ENCODE measurements at regions not wholly inside any gene's neighbourhood (a gene's known extent, or its start where the extent isn't known, plus 50 kb on each side); places are given as distances from the start of the nearest gene placed in this dataset.

DNA sequence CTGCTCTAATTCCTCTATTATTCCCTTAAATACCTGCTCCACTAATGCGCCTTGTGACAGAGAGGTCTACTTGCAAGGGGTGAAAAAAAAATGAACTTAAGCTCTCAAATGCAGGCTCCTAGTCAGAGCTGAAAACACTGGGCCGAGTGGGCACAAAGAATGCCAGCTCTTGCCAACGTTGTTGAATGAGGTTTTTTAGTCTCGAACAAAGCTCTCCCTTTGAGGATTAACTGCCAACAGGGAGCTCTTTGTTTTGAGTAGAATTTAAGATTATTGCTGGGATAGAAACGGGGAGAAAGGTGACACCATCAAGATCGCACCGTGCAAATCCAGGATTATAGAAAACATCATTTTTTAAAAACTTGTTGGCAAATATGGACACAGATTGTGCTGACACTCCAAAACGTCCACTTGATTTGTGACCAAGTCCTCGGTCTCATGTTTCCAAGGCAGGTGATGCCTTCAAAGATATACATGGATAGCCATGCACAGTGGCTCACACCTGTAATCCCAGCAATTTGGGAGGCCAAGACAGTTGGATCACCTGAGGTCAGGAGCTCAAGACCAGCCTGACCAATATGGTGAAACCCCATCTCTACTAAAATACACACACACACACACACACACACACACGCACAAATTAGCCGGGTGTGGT, 163.2 kb downstream of the BMP7 start:
- TF ChIP-seq, protein P1, sequence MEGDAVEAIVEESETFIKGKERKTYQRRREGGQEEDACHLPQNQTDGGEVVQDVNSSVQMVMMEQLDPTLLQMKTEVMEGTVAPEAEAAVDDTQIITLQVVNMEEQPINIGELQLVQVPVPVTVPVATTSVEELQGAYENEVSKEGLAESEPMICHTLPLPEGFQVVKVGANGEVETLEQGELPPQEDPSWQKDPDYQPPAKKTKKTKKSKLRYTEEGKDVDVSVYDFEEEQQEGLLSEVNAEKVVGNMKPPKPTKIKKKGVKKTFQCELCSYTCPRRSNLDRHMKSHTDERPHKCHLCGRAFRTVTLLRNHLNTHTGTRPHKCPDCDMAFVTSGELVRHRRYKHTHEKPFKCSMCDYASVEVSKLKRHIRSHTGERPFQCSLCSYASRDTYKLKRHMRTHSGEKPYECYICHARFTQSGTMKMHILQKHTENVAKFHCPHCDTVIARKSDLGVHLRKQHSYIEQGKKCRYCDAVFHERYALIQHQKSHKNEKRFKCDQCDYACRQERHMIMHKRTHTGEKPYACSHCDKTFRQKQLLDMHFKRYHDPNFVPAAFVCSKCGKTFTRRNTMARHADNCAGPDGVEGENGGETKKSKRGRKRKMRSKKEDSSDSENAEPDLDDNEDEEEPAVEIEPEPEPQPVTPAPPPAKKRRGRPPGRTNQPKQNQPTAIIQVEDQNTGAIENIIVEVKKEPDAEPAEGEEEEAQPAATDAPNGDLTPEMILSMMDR (IDR thresholded peaks at IDR 0.05; ENCODE audit: low read depth, low read length) = no peak
- H3K36me3 ChIP-seq = no peaks in the 10 kb centered on the region
- H3K27ac ChIP-seq = no peak overlapping the region
- peaks cover 11% of the 10 kb centered on the region for H3K9me3 ChIP-seq (ENCODE audit: severe bottlenecking)
- no peak overlapping the region for H3K4me3 ChIP-seq (ENCODE audit: low read depth, low read length)
- no peaks in the 10 kb centered on the region for H3K27me3 ChIP-seq (ENCODE audit: insufficient read depth, low read depth, severe bottlenecking)
- DNase-seq = no peak

DNA sequence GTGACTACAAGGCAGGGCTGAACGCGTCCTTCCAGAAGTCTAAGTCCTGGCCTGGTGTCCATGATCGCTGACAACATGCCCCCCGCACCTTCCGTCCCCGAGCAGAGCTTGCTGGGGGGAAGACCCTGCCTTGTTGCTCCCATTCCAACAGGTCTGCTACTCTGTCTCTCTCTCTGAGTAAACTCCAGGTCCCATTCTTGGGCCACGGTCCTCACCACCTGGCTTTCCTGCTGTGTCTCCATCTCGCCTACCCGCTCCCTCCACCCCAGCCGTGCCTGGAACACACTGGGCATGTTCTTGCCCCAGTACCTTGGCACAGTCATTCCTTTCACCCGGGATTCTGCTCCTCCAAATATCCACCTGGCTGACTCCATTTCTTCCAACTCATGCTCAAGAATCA, 162.3 kb downstream of the BMP7 start:
- Histone ChIP-seq H3K9me3 (ENCODE audit: severe bottlenecking) (peaks cover 11% of the 10 kb centered on the region), H3K36me3 (no peaks in the 10 kb centered on the region), H3K27ac (no peak overlapping the region), H3K27me3 (ENCODE audit: insufficient read depth, low read depth, severe bottlenecking) (no peaks in the 10 kb centered on the region), H3K4me3 (ENCODE audit: low read depth, low read length) (no peak overlapping the region)
- TF ChIP-seq, protein P1 (IDR thresholded peaks at IDR 0.05; ENCODE audit: low read depth, low read length) = no peak
- DNase-seq = no peak

- Histone ChIP-seq H3K9me3 (ENCODE audit: severe bottlenecking) (peaks cover 11% of the 10 kb centered on the region), H3K36me3 (no peaks in the 10 kb centered on the region), H3K4me3 (ENCODE audit: low read depth, low read length) (no peak overlapping the region), H3K27me3 (ENCODE audit: insufficient read depth, low read depth, severe bottlenecking) (no peaks in the 10 kb centered on the region), H3K27ac (no peak overlapping the region)
- TF ChIP-seq, protein P1 (IDR thresholded peaks at IDR 0.05; ENCODE audit: low read depth, low read length) = no peak
- no peak for DNase-seq
Measured at GRCh38 chr20:57104651-57105204, 161.7 kb downstream of the BMP7 start.

- DNase-seq = no peak
- H3K4me3 ChIP-seq (ENCODE audit: low read depth, low read length) = no peak overlapping the region
- H3K27me3 ChIP-seq (ENCODE audit: insufficient read depth, low read depth, severe bottlenecking) = no peaks in the 10 kb centered on the region
- no peak overlapping the region for H3K27ac ChIP-seq
- H3K9me3 ChIP-seq (ENCODE audit: severe bottlenecking) = peaks cover 3% of the 10 kb centered on the region
- TF ChIP-seq, protein P1 (IDR thresholded peaks at IDR 0.05; ENCODE audit: low read depth, low read length) = no peak
- no peaks in the 10 kb centered on the region for H3K36me3 ChIP-seq
Measured at GRCh38 chr20:57106030-57106682, 160.3 kb downstream of the BMP7 start.

- TF ChIP-seq, protein P1 (IDR thresholded peaks at IDR 0.05; ENCODE audit: low read depth, low read length) = no peak
- Histone ChIP-seq H3K4me3 (ENCODE audit: low read depth, low read length) (no peak overlapping the region), H3K27ac (no peak overlapping the region), H3K9me3 (ENCODE audit: severe bottlenecking) (peaks cover 3% of the 10 kb centered on the region), H3K36me3 (no peaks in the 10 kb centered on the region), H3K27me3 (ENCODE audit: insufficient read depth, low read depth, severe bottlenecking) (no peaks in the 10 kb centered on the region)
- no peak for DNase-seq
Measured at GRCh38 chr20:57106692-57107091, 159.7 kb downstream of the BMP7 start.

Data from WERI-Rb-1 (cell line).